Thoracic aorta (tissue), 2 donors: ENCODE measurements at regions not wholly inside any gene's neighbourhood (a gene's known extent, or its start where the extent isn't known, plus 50 kb on each side); places are given as distances from the start of the nearest gene placed in this dataset.

Source experiments
- ATAC-seq: fragments of 150-250 bp; one replicate; pipeline ENCODE4 v1.8.0; 2017; ENCODE audit warnings: low read depth; ENCODE audit not compliant: insufficient number of reproducible peaks, low FRiP score
- DNase-seq: peaks from one replicate; pipeline ENCODE4 v3.0.0-alpha.2; 2020; ENCODE audit warnings: low spot score
- H3K27ac ChIP-seq, 2 donors: fragments of 200-600 bp; sonication (generic); 1 replicate in 1 of 2; 2 replicates in 1 of 2; pipeline ENCODE4 v1.5.1; 2016; ENCODE audit warnings: mild to moderate bottlenecking in 2 of 2, moderate library complexity in 2 of 2
- H3K27me3 ChIP-seq: fragments of 200-600 bp; sonication (generic); replicated peaks from 2 replicates; pipeline ENCODE4 v1.6.0; 2016; ENCODE audit warnings: mild to moderate bottlenecking; ENCODE audit not compliant: insufficient read depth
- H3K36me3 ChIP-seq: fragments of 200-600 bp; sonication (generic); one replicate; pipeline ENCODE4 v1.5.1; 2016
- H3K4me1 ChIP-seq, 2 donors: fragments of 200-600 bp; sonication (generic); 1 replicate in 1 of 2; 2 replicates in 1 of 2; pipeline versions ENCODE4 v1.5.1 to v1.6.0; 2016; ENCODE audit warnings: low read depth in 2 of 2, mild to moderate bottlenecking in 1 of 2; ENCODE audit not compliant: control insufficient read depth in 1 of 2
- H3K4me3 ChIP-seq: fragments of 200-600 bp; sonication (generic); 2 replicates; pipeline ENCODE4 v1.5.1; 2016; ENCODE audit warnings: mild to moderate bottlenecking
- H3K9me3 ChIP-seq: fragments of 200-600 bp; sonication (generic); 2 replicates; pipeline ENCODE4 v1.5.1; 2016
- TF ChIP-seq, protein P1 (sequence below): fragments of 200-600 bp; sonication (generic); IDR thresholded peaks from one replicate; pipeline ENCODE4 v1.5.1; 2019; ENCODE audit warnings: antibody characterized with exemption

DNA sequence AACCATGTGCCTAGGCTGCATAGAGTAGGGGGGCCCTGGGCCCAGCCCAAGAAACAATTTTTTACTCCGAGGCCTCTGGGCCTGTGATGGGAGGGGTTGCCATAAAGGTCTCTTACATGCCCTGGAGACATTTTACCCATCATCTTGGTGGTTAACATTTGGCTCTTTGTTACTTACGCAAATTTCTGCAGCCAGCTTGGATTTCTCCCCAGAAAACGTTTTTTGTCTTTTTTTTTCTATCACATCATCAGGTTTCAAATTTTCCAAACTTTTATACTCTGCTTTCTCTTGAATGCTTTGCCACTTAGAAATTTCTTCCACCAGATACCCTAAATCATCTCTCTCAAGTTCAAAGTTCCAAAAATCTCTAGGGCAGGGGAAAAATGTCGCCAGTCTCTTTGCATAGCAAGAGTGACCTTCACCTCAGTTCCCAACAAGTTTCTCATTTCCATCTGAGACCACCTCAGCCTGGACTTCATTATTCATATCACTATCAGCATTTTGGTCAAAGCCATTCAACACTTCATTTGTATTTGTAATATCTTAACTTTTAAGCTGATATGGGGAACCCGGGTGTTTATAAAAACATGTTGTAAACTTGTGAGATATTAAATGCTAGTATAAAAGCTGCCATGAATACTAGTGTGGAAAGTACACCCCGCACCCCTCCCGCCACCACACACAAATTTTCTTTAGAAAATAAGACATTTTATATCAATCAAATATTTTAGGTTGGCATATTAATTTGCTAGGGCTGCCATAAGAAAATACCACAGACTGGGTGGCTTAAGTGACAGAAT lies 56.0 kb upstream of the PLSCR4 start:
- Histone ChIP-seq H3K27me3 (no peaks in the 10 kb centered on the region), H3K27ac (no peak overlapping the region), H3K36me3 (no peaks in the 10 kb centered on the region), H3K4me1 (peaks cover 7 to 23% of the 10 kb centered on the region in 2 donors), H3K4me3 (no peak overlapping the region), H3K9me3 (peaks cover 4% of the 10 kb centered on the region)
- DNase-seq (no peak), ATAC-seq (no peak)
- TF ChIP-seq, protein P1, sequence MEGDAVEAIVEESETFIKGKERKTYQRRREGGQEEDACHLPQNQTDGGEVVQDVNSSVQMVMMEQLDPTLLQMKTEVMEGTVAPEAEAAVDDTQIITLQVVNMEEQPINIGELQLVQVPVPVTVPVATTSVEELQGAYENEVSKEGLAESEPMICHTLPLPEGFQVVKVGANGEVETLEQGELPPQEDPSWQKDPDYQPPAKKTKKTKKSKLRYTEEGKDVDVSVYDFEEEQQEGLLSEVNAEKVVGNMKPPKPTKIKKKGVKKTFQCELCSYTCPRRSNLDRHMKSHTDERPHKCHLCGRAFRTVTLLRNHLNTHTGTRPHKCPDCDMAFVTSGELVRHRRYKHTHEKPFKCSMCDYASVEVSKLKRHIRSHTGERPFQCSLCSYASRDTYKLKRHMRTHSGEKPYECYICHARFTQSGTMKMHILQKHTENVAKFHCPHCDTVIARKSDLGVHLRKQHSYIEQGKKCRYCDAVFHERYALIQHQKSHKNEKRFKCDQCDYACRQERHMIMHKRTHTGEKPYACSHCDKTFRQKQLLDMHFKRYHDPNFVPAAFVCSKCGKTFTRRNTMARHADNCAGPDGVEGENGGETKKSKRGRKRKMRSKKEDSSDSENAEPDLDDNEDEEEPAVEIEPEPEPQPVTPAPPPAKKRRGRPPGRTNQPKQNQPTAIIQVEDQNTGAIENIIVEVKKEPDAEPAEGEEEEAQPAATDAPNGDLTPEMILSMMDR: no peak

DNA sequence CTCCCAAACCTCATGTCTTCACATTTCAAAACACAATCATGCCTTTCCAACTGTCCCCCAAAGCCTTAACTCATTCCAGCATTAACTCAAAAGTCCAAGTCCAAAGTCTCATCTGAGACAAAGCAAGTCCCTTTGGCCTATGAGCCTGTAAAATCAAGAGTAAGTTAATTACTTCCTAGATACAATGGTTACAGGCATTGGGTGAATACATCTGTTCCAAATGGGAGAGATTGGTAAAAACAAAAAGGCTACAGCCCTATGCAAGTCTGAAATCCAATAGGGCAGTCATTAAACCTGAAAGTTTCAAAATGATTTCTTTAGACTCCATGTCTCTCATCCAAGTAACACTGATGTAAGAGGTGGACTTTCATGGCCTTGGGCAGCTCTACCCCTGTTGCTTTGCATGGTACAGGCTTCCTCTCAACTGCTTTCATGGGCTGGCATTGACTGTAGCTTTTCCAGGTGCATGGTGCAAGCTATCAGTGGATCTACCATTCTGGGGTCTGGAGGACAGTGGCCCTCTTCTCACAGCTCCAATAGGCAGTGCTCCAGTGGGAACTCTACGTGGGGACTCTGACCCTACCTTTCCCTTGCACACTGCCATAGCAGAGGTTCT lies 55.0 kb upstream of the PLSCR4 start:
- H3K4me1 ChIP-seq: peaks cover 7 to 23% of the 10 kb centered on the region in 2 donors
- ATAC-seq (no peak), DNase-seq (no peak)
- H3K27ac ChIP-seq: no peak overlapping the region
- TF ChIP-seq, protein P1: no peak
- no peak overlapping the region for H3K4me3 ChIP-seq
- H3K9me3 ChIP-seq: peaks cover 2% of the 10 kb centered on the region
- H3K27me3 ChIP-seq: no peaks in the 10 kb centered on the region
- H3K36me3 ChIP-seq: no peaks in the 10 kb centered on the region

DNA sequence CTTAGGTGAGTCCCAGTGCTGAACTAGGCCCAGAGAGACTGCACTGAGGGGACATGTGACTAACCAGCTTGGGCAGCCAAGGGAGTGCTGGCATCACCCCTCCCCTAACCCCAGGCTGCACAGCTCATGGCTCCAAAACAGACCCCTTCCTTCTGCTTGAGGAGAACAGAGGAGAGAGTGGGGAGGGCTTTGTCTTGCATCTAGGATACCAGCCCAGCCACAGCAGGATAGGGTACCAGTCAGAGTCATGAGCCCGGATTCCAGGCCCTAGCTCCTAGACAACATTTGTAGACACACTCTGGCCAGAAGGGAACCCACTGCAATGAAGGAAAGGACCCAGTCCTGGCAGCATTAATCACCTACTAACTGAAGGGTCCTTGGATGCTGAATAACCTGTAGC lies 49.9 kb upstream of the PLSCR4 start:
- ATAC-seq (no peak), DNase-seq (no peak)
- H3K27me3 ChIP-seq: no peaks in the 10 kb centered on the region
- no peak overlapping the region for H3K27ac ChIP-seq
- H3K4me3 ChIP-seq: no peak overlapping the region
- H3K4me1 ChIP-seq: no peaks in the 10 kb centered on the region
- H3K36me3 ChIP-seq: no peaks in the 10 kb centered on the region
- TF ChIP-seq, protein P1: no peak
- H3K9me3 ChIP-seq: no peaks in the 10 kb centered on the region
